NT2/D1 (cell line): ENCODE measurements at regions not wholly inside any gene's neighbourhood (a gene's known extent, or its start where the extent isn't known, plus 50 kb on each side); places are given as distances from the start of the nearest gene placed in this dataset.
A peak's percentile ranks its signal among the peaks of the same experiment; 100 is the strongest.

Experiments
- DNase-seq: peaks from one replicate; pipeline ENCODE4 v3.0.0-alpha.2; 2011; ENCODE audit warnings: low read depth, low spot score
- H3K27me3 ChIP-seq: 2 replicates; pipeline ENCODE4 v1.6.0; 2011; ENCODE audit warnings: mild to moderate bottlenecking; ENCODE audit not compliant: insufficient read length, insufficient read depth
- H3K36me3 ChIP-seq: 2 replicates; pipeline ENCODE4 v1.6.1; 2011; ENCODE audit warnings: mild to moderate bottlenecking, low read length, mixed read lengths; ENCODE audit not compliant: insufficient read depth, insufficient read length
- H3K4me1 ChIP-seq: 2 replicates; pipeline ENCODE4 v1.5.1; 2011; ENCODE audit not compliant: insufficient read depth, insufficient read length
- H3K4me3 ChIP-seq: 2 replicates; pipeline ENCODE4 v1.5.1; 2011; ENCODE audit warnings: low read depth; ENCODE audit not compliant: insufficient read length
- H3K9ac ChIP-seq: 2 replicates; pipeline ENCODE4 v1.6.0; 2011; ENCODE audit warnings: low read depth; ENCODE audit not compliant: insufficient read length
- H3K9me3 ChIP-seq: 2 replicates; pipeline ENCODE4 v1.5.1; 2011; ENCODE audit warnings: mild to moderate bottlenecking, low read length; ENCODE audit not compliant: insufficient read depth
- SUZ12 ChIP-seq: IDR thresholded peaks from 2 replicates; pipeline ENCODE4 v1.6.1; 2011; ENCODE audit not compliant: insufficient read length, insufficient read depth; ENCODE audit errors: extremely low read depth
- YY1 ChIP-seq: IDR thresholded peaks from 2 replicates; pipeline ENCODE4 v1.6.1; 2011; ENCODE audit not compliant: insufficient read length, insufficient read depth
- ZNF274 ChIP-seq: IDR thresholded peaks from 2 replicates; pipeline ENCODE4 v1.6.1; 2011; ENCODE audit warnings: mild to moderate bottlenecking, low read depth, low read length

DNA sequence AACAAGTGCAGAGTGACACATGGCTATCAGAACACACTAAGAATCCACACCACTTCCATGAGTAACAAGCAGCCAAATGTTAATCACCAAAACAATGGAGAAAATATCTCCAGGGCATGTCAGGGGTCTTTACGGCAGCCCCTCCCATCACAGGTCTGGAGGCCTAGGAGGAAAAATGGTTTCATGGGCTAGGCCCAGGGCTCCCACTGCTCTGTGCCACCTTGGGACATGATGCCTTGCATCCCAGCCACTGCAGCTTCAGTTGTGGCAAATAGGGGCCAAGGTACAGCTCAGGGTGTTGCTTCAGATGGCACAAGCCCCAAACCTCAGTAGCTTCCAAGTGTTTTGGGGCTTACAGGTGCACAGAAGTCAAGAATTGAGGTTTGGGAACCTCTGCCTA is 66.6 kb downstream of the NEURL3 start:
- Histone ChIP-seq H3K36me3 (no peaks in the 10 kb centered on the region), H3K4me1 (no peaks in the 10 kb centered on the region), H3K9me3 (peaks cover 36% of the 10 kb centered on the region), H3K9ac (no peak overlapping the region), H3K4me3 (no peak overlapping the region), H3K27me3 (no peaks in the 10 kb centered on the region)
- no peak for DNase-seq
- no peak for TF ChIP-seq ZNF274
- TF ChIP-seq SUZ12: no peak
- no peak for TF ChIP-seq YY1

DNA sequence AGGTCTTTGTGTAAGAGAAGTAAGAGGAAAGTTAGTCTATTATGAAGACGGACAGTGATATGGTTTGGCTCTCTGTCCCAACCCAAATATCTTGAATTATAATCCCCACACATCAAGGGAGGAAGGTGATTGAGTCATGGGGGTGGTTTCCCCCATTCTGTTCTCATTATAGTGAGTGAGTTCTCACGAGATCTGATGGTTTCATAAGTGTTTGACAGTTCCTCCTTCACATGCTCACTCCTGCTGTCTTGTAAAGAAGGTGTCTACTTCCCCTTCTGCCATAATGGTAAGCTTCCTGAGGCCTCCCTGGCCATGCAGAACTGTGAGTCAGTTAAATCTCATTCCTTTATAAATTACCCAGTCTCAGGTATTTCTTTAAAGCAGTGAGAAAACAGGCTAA is 67.6 kb downstream of the NEURL3 start:
- no peak for TF ChIP-seq ZNF274
- Histone ChIP-seq H3K4me3 (no peak overlapping the region), H3K4me1 (no peaks in the 10 kb centered on the region), H3K9me3 (peaks cover 36% of the 10 kb centered on the region), H3K36me3 (no peaks in the 10 kb centered on the region), H3K27me3 (no peaks in the 10 kb centered on the region), H3K9ac (no peak overlapping the region)
- no peak for DNase-seq

DNA sequence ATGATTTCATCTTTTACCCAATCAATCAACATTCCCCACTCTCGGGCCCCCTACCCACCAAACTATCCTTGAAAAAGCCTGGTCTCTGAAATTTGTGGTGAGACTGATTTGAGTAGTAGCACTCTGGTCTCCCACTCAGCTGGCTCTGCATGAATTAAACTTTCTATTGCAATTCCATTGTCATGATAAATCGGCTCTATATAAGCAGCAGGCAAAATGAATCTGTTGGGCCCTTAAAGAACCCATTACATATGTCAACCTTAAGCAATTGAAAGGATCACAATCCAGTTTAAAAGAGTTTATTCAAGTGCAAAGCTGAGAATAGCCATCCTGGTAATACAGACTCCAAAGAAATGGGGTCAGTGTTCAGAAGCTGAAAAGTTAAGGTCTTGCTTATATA is 68.2 kb downstream of the NEURL3 start:
- no peak for DNase-seq
- H3K27me3 ChIP-seq: no peaks in the 10 kb centered on the region
- no peak overlapping the region for H3K9ac ChIP-seq
- peaks cover 36% of the 10 kb centered on the region for H3K9me3 ChIP-seq
- H3K4me1 ChIP-seq: no peaks in the 10 kb centered on the region
- TF ChIP-seq ZNF274: no peak
- TF ChIP-seq YY1: no peak
- TF ChIP-seq SUZ12: no peak
- H3K36me3 ChIP-seq: no peaks in the 10 kb centered on the region
- no peak overlapping the region for H3K4me3 ChIP-seq

DNA sequence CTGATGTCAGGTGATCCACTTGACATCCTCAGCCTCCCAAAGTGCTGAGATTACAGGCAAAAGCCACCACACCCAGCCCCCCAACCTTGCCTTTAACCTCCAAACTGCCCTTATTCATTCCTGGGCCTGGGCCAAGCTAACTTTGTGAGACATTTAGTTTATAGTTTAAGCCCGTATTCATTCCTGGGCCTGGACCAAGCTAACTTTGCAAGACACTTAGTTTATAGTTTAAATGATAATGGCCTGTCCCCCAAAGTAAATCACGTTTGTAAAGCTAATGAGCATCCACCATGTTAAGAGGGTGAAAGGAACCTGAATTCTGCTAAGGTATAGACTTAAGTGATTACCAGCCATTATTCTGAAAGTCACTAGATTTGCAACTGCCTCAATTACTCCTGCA is 68.7 kb downstream of the NEURL3 start:
- H3K4me3 ChIP-seq: no peak overlapping the region
- DNase-seq: peak; percentile 71
- H3K4me1 ChIP-seq: no peaks in the 10 kb centered on the region
- no peak overlapping the region for H3K9ac ChIP-seq
- no peaks in the 10 kb centered on the region for H3K27me3 ChIP-seq
- H3K36me3 ChIP-seq: no peaks in the 10 kb centered on the region
- TF ChIP-seq SUZ12 (no peak), ZNF274 (no peak), YY1 (no peak)
- H3K9me3 ChIP-seq: peaks cover 37% of the 10 kb centered on the region

DNA sequence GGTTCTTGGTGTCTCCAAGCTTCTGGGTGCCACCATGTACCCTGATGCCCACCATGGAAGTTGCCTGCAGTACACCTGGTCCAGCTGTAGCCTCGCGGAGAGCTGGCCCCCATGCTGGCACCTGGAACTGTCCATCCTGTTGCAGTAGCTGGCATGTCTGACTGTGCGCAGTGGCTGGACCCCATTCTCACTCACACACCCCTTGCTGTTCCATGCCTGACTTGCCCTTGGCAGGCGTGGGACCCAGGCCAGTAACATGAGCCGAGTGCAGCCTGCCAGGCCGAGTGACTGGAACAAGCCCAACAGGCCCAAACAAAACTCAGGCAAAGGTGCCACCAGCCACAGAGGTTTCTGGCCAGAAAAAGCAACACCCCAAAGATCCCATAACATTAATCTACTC is 73.8 kb downstream of the NEURL3 start:
- DNase-seq: no peak
- TF ChIP-seq ZNF274 (no peak), YY1 (no peak), SUZ12 (no peak)
- peaks cover 33% of the 10 kb centered on the region for H3K9me3 ChIP-seq
- peaks cover 3% of the 10 kb centered on the region for H3K4me1 ChIP-seq
- no peak overlapping the region for H3K9ac ChIP-seq
- H3K27me3 ChIP-seq: no peaks in the 10 kb centered on the region
- no peaks in the 10 kb centered on the region for H3K36me3 ChIP-seq
- no peak overlapping the region for H3K4me3 ChIP-seq

DNA sequence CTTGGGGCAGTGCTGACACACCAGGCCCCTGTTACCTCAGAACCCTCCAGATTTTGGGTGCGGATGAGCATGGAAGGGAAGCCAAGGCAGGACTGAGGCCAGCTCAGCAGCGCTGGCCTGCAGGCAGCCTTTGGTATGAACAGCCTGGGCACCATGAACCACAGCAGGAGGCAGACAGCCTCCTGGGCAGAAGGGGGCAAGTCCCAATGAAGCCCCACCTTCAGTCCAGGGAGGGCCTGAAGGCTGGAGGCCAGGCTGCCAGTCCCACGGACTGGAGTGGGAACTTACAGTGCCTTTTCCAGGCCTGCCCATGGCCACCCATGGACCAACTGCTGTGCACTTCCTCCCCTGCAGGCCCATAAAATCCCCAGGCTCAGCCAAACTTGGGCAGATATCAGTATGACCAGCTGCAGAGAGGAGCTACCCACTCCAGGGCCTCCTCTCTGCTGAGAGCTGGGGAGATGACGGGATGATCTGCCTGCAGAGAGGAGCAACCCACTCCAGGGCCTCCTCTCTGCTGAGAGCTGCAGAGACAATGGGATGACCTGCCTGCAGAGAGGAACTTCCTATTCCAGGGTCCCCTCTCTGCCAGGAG is 74.7 kb downstream of the NEURL3 start:
- no peak overlapping the region for H3K4me3 ChIP-seq
- H3K36me3 ChIP-seq: no peaks in the 10 kb centered on the region
- TF ChIP-seq ZNF274: no peak
- no peak for TF ChIP-seq SUZ12
- TF ChIP-seq YY1: no peak
- peaks cover 3% of the 10 kb centered on the region for H3K4me1 ChIP-seq
- H3K27me3 ChIP-seq: no peaks in the 10 kb centered on the region
- H3K9ac ChIP-seq: no peak overlapping the region
- H3K9me3 ChIP-seq: peaks cover 33% of the 10 kb centered on the region
- DNase-seq: no peak

DNA sequence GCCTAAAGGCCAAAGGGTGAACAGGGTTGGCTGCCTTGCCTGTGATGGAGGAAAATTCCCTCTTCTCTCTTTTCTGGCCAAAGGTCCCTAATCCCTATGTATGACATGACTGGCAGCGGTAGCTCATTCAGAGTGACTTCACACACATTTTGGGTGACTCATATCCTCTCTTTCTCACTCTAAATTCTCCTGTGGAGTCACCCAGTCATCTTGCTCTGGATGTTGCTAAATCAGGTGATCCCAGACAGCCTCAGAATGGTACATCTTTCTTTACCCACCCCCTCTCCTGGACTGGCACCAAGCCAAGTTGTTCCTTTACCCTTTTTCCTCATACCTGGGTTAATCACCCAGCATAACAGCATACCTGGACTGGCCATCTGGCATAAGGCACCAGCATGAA is 77.2 kb downstream of the NEURL3 start:
- H3K4me1 ChIP-seq: peaks cover 9% of the 10 kb centered on the region
- no peaks in the 10 kb centered on the region for H3K36me3 ChIP-seq
- no peaks in the 10 kb centered on the region for H3K27me3 ChIP-seq
- no peak overlapping the region for H3K4me3 ChIP-seq
- peaks cover 31% of the 10 kb centered on the region for H3K9me3 ChIP-seq
- TF ChIP-seq ZNF274: no peak
- no peak for TF ChIP-seq SUZ12
- TF ChIP-seq YY1: no peak
- no peak overlapping the region for H3K9ac ChIP-seq
- no peak for DNase-seq
